Vagina (tissue), 2 donors: ENCODE measurements at regions not wholly inside any gene's neighbourhood (a gene's known extent, or its start where the extent isn't known, plus 50 kb on each side); places are given as distances from the start of the nearest gene placed in this dataset.

Source experiments
- DNase-seq, 2 donors: peaks; one replicate each; pipeline ENCODE4 v3.0.0-alpha.2; 2017; ENCODE audit errors: extremely low spot score in 2 of 2
- H3K27ac ChIP-seq: fragments of 200-600 bp; sonication (generic); one replicate; pipeline ENCODE4 v1.5.1; 2019
- H3K27me3 ChIP-seq: fragments of 200-600 bp; sonication (generic); one replicate; pipeline ENCODE4 v1.5.1; 2019
- H3K36me3 ChIP-seq, 2 donors: fragments of 200-600 bp; sonication (generic); one replicate each; pipeline ENCODE4 v1.5.1; 2017 to 2019
- H3K4me1 ChIP-seq: fragments of 200-600 bp; sonication (generic); one replicate; pipeline ENCODE4 v1.5.1; 2019
- H3K4me3 ChIP-seq, 2 donors: fragments of 200-600 bp; sonication (generic); 1 replicate in 1 of 2; 2 replicates in 1 of 2; pipeline ENCODE4 v1.5.1; 2016 to 2019
- H3K9me3 ChIP-seq: fragments of 200-600 bp; sonication (generic); one replicate; pipeline ENCODE4 v1.5.1; 2019
- POLR2A ChIP-seq, 2 donors: fragments of 450-650 bp; IDR thresholded peaks; one replicate each; pipeline ENCODE4 v1.6.1; 2017; ENCODE audit warnings: antibody characterized with exemption in 2 of 2, mild to moderate bottlenecking in 2 of 2, moderate library complexity in 2 of 2
- POLR2AphosphoS5 ChIP-seq, 2 donors: sonication (generic); formaldehyde crosslinking; IDR thresholded peaks; one replicate each; pipeline ENCODE4 v1.9.0; 2017; ENCODE audit warnings: antibody characterized with exemption in 2 of 2, mild to moderate bottlenecking in 2 of 2, low read depth in 1 of 2; ENCODE audit not compliant: insufficient read depth in 1 of 2
- intact Hi-C: fragments of 100-400 bp; cut with DNase I; formaldehyde crosslinking; loops from one replicate; pipeline ENCODE4 v1.15.1; 2023
- TF ChIP-seq, protein P1 (sequence below), 3 experiments: fragments of 450-650 bp in 2 of 3; fragments of 200-600 bp in 1 of 3; sonication (generic) in 1 of 3; IDR thresholded peaks; one replicate each; pipeline ENCODE4 v1.5.1; 2017 to 2019; ENCODE audit warnings: antibody characterized with exemption in 3 of 3, mild to moderate bottlenecking in 2 of 3, moderate library complexity in 2 of 3

DNA sequence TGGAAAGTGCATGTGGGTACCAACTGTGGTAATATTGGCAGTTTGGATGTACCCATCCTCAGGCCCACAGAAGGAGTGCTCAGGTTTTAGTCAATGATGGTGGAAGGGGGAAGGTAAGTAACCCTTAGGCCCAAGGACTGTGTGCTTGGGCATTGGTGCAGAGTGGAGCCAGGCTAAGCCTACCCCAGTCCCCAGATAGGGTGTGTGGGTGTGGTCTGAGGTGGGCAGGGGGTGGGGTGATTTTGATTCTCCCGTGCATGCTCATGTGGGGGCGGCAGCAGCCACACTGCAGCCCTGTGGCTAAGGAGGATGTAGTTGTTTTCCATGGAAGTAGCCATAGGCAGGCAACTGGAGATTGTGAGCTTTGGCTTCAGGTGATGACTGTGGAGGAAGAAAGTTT lies 2197.3 kb downstream of the PCDH9 start:
- Histone ChIP-seq H3K9me3 (no peaks in the 10 kb centered on the region), H3K4me3 (no peak overlapping the region), H3K36me3 (no peaks in the 10 kb centered on the region), H3K27me3 (no peaks in the 10 kb centered on the region), H3K27ac (no peak overlapping the region), H3K4me1 (no peaks in the 10 kb centered on the region)
- no peak for DNase-seq
- TF ChIP-seq POLR2A (IDR thresholded peaks at IDR 0.05), result no peak
- TF ChIP-seq, protein P1, sequence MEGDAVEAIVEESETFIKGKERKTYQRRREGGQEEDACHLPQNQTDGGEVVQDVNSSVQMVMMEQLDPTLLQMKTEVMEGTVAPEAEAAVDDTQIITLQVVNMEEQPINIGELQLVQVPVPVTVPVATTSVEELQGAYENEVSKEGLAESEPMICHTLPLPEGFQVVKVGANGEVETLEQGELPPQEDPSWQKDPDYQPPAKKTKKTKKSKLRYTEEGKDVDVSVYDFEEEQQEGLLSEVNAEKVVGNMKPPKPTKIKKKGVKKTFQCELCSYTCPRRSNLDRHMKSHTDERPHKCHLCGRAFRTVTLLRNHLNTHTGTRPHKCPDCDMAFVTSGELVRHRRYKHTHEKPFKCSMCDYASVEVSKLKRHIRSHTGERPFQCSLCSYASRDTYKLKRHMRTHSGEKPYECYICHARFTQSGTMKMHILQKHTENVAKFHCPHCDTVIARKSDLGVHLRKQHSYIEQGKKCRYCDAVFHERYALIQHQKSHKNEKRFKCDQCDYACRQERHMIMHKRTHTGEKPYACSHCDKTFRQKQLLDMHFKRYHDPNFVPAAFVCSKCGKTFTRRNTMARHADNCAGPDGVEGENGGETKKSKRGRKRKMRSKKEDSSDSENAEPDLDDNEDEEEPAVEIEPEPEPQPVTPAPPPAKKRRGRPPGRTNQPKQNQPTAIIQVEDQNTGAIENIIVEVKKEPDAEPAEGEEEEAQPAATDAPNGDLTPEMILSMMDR (IDR thresholded peaks at IDR 0.05), result no peak
- no peak for TF ChIP-seq POLR2AphosphoS5 (IDR thresholded peaks at IDR 0.05; ENCODE audit: insufficient read depth in 1 of 2, low read depth in 1 of 2)
- intact Hi-C loops, result no loop called here

- intact Hi-C loops, result no loop called here
- TF ChIP-seq POLR2AphosphoS5 (IDR thresholded peaks at IDR 0.05; ENCODE audit: insufficient read depth in 1 of 2, low read depth in 1 of 2) (no peak), POLR2A (IDR thresholded peaks at IDR 0.05) (no peak)
- TF ChIP-seq, protein P1 (IDR thresholded peaks at IDR 0.05), result no peak
- no peaks in the 10 kb centered on the region for H3K4me1 ChIP-seq
Observed at GRCh38 chr13:65028101-65028500, 2202.0 kb downstream of the PCDH9 start.

GRCh38 chr13:65026505-65026904 lies 2203.6 kb downstream of the PCDH9 start:
- H3K27ac ChIP-seq, result no peak overlapping the region
- intact Hi-C loops, result no loop called here

More at GRCh38 chr13:65028101-65028500, 2202.0 kb downstream of the PCDH9 start:
- Histone ChIP-seq H3K27ac (no peak overlapping the region), H3K36me3 (no peaks in the 10 kb centered on the region), H3K4me3 (no peak overlapping the region), H3K9me3 (no peaks in the 10 kb centered on the region), H3K27me3 (no peaks in the 10 kb centered on the region)
- DNase-seq, result no peak

GRCh38 chr13:65011378-65011777 lies 2218.8 kb downstream of the PCDH9 start:
- H3K27me3 ChIP-seq, result no peaks in the 10 kb centered on the region
- no peaks in the 10 kb centered on the region for H3K4me1 ChIP-seq
- no peak for DNase-seq
- no peak overlapping the region for H3K4me3 ChIP-seq
- H3K9me3 ChIP-seq, result no peaks in the 10 kb centered on the region
- TF ChIP-seq POLR2A (IDR thresholded peaks at IDR 0.05) (no peak), POLR2AphosphoS5 (IDR thresholded peaks at IDR 0.05; ENCODE audit: insufficient read depth in 1 of 2, low read depth in 1 of 2) (no peak)
- TF ChIP-seq, protein P1 (IDR thresholded peaks at IDR 0.05), result no peak
- H3K36me3 ChIP-seq, result no peaks in the 10 kb centered on the region
- no peak overlapping the region for H3K27ac ChIP-seq
- intact Hi-C loops, result no loop called here

More at GRCh38 chr13:65026505-65026904, 2203.6 kb downstream of the PCDH9 start:
- Histone ChIP-seq H3K36me3 (no peaks in the 10 kb centered on the region), H3K9me3 (no peaks in the 10 kb centered on the region), H3K4me3 (no peak overlapping the region), H3K4me1 (no peaks in the 10 kb centered on the region), H3K27me3 (no peaks in the 10 kb centered on the region)
- no peak for DNase-seq
- no peak for TF ChIP-seq POLR2A (IDR thresholded peaks at IDR 0.05)
- no peak for TF ChIP-seq POLR2AphosphoS5 (IDR thresholded peaks at IDR 0.05; ENCODE audit: insufficient read depth in 1 of 2, low read depth in 1 of 2)

- Histone ChIP-seq H3K4me3 (no peak overlapping the region), H3K4me1 (no peaks in the 10 kb centered on the region), H3K36me3 (no peaks in the 10 kb centered on the region), H3K27me3 (no peaks in the 10 kb centered on the region), H3K27ac (no peak overlapping the region), H3K9me3 (no peaks in the 10 kb centered on the region)
- no peak for TF ChIP-seq POLR2A (IDR thresholded peaks at IDR 0.05)
- TF ChIP-seq, protein P1 (IDR thresholded peaks at IDR 0.05), result no peak
- TF ChIP-seq POLR2AphosphoS5 (IDR thresholded peaks at IDR 0.05; ENCODE audit: insufficient read depth in 1 of 2, low read depth in 1 of 2), result no peak
- no peak for DNase-seq
- intact Hi-C loops, result no loop called here
Observed at GRCh38 chr13:64997438-64997837, 2232.7 kb downstream of the PCDH9 start.
